ENCODE measurements at regions not wholly inside any gene's neighbourhood (a gene's known extent, or its start where the extent isn't known, plus 50 kb on each side); places are given as distances from the start of the nearest gene placed in this dataset.

DNA sequence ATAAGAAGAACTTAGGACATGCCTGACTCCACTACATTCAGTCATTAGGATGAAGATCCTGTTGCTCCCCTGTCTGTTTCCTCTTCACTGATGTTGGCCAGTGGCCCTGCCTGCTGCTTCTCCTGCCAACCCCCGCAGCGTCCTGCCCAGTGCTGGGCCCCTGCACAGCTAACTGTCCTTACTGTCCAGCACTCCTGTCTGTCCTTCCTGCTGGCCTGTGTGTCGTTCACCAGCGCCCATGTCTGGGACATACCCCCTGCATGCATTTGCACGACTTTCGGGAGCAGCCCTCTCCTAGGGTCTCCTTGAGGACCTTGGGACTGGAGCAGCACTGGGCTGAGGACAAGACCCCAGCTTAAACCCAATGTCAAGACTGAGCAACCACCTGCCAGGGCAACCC lies 547.6 kb downstream of the BNC2 start:
- H3K4me1 ChIP-seq (ENCODE audit: insufficient read depth, low read length, severe bottlenecking) = no peaks in the 10 kb centered on the region

DNA sequence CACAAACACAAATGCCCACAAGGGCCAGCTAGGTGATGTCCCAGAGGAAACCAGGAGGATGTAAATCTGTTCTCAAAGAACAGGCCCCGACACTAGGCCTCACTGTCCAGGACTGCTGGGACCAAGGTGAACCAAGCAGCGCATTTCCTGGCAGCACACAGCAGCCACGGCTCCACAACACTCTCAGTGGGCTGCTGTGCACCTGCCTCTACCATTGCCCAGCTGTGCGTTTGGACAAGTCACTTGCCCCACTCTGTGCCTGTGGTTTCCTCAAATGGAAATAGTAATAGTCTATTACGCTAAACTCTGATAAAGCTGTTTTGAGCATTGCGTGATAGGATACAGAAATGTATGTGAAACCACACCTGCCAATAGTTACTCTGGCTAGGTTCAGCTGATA lies 544.5 kb downstream of the BNC2 start:
- Histone ChIP-seq H3K27ac (ENCODE audit: low read depth, low read length, poor library complexity, severe bottlenecking) (no peak overlapping the region), H3K4me2 (ENCODE audit: low read length) (no peak overlapping the region), H3K9me3 (ENCODE audit: low read length) (no peaks in the 10 kb centered on the region), H3K36me3 (ENCODE audit: insufficient read depth, low read length) (no peaks in the 10 kb centered on the region), H3K4me3 (ENCODE audit: low read depth, low read length, poor library complexity, severe bottlenecking) (no peak overlapping the region), H3K9me2 (ENCODE audit: low read depth, low read length) (no peaks in the 10 kb centered on the region), H4K20me1 (ENCODE audit: insufficient read depth, low read length) (no peaks in the 10 kb centered on the region), H3F3A (ENCODE audit: insufficient read depth, low read length) (no peaks in the 10 kb centered on the region), H2AFZ (ENCODE audit: low read length) (no peak overlapping the region), H3K27me3 (ENCODE audit: insufficient read depth, low read length) (peaks cover 10% of the 10 kb centered on the region; the same call in 1 of the 2 replicates), H3K4me1 (ENCODE audit: insufficient read depth, low read length, severe bottlenecking) (no peaks in the 10 kb centered on the region), H3K79me2 (ENCODE audit: insufficient read depth, low read length) (no peaks in the 10 kb centered on the region), H3K9ac (ENCODE audit: low read length) (no peak overlapping the region)
- TF ChIP-seq EZH2 (IDR thresholded peaks at IDR 0.05; ENCODE audit: borderline replicate concordance, low read length) = no peak
- TF ChIP-seq, protein P1, sequence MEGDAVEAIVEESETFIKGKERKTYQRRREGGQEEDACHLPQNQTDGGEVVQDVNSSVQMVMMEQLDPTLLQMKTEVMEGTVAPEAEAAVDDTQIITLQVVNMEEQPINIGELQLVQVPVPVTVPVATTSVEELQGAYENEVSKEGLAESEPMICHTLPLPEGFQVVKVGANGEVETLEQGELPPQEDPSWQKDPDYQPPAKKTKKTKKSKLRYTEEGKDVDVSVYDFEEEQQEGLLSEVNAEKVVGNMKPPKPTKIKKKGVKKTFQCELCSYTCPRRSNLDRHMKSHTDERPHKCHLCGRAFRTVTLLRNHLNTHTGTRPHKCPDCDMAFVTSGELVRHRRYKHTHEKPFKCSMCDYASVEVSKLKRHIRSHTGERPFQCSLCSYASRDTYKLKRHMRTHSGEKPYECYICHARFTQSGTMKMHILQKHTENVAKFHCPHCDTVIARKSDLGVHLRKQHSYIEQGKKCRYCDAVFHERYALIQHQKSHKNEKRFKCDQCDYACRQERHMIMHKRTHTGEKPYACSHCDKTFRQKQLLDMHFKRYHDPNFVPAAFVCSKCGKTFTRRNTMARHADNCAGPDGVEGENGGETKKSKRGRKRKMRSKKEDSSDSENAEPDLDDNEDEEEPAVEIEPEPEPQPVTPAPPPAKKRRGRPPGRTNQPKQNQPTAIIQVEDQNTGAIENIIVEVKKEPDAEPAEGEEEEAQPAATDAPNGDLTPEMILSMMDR (IDR thresholded peaks at IDR 0.05; ENCODE audit: low read length) = no peak

More for the DNA sequence above, 547.6 kb downstream of the BNC2 start:
- Histone ChIP-seq H3K27ac (ENCODE audit: low read depth, low read length, poor library complexity, severe bottlenecking) (no peak overlapping the region), H3F3A (ENCODE audit: insufficient read depth, low read length) (no peaks in the 10 kb centered on the region), H4K20me1 (ENCODE audit: insufficient read depth, low read length) (no peaks in the 10 kb centered on the region), H3K9me3 (ENCODE audit: low read length) (no peaks in the 10 kb centered on the region), H3K27me3 (ENCODE audit: insufficient read depth, low read length) (peaks cover 10% of the 10 kb centered on the region; the same call in 1 of the 2 replicates), H3K36me3 (ENCODE audit: insufficient read depth, low read length) (no peaks in the 10 kb centered on the region), H3K4me3 (ENCODE audit: low read depth, low read length, poor library complexity, severe bottlenecking) (no peak overlapping the region), H3K9me2 (ENCODE audit: low read depth, low read length) (no peaks in the 10 kb centered on the region), H3K4me2 (ENCODE audit: low read length) (no peak overlapping the region), H3K79me2 (ENCODE audit: insufficient read depth, low read length) (no peaks in the 10 kb centered on the region), H3K9ac (ENCODE audit: low read length) (no peak overlapping the region), H2AFZ (ENCODE audit: low read length) (no peak overlapping the region)
- TF ChIP-seq, protein P1 (IDR thresholded peaks at IDR 0.05; ENCODE audit: low read length) = no peak
- TF ChIP-seq EZH2 (IDR thresholded peaks at IDR 0.05; ENCODE audit: borderline replicate concordance, low read length) = no peak

DNA sequence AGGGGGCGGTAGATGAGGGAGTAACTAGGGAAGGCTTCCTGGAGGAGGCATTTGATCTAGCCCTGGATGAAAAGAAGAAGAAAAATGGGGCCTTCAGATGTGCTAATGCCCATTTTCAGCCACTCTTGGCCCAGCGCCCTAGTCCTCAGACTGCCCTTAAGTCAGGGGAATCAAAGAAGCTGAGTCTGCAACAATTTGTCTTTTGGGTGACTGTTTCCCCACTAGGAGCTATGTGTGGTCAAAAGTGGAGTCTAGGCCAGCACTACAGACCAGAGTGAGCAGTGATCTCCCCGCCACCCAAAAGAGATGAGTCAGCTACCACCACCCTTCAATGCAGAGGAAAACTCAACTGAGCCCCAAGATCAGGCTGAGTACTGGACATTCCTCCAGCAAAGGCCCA lies 542.1 kb downstream of the BNC2 start:
- Histone ChIP-seq H4K20me1 (ENCODE audit: insufficient read depth, low read length) (no peaks in the 10 kb centered on the region), H3K9me3 (ENCODE audit: low read length) (no peaks in the 10 kb centered on the region), H3K4me1 (ENCODE audit: insufficient read depth, low read length, severe bottlenecking) (no peaks in the 10 kb centered on the region), H3K27me3 (ENCODE audit: insufficient read depth, low read length) (peaks cover 10% of the 10 kb centered on the region; the same call in 1 of the 2 replicates), H3K9ac (ENCODE audit: low read length) (no peak overlapping the region), H3K9me2 (ENCODE audit: low read depth, low read length) (no peaks in the 10 kb centered on the region), H3F3A (ENCODE audit: insufficient read depth, low read length) (no peaks in the 10 kb centered on the region), H2AFZ (ENCODE audit: low read length) (no peak overlapping the region), H3K4me3 (ENCODE audit: low read depth, low read length, poor library complexity, severe bottlenecking) (no peak overlapping the region), H3K36me3 (ENCODE audit: insufficient read depth, low read length) (no peaks in the 10 kb centered on the region), H3K79me2 (ENCODE audit: insufficient read depth, low read length) (no peaks in the 10 kb centered on the region), H3K27ac (ENCODE audit: low read depth, low read length, poor library complexity, severe bottlenecking) (no peak overlapping the region), H3K4me2 (ENCODE audit: low read length) (no peak overlapping the region)
- no peak for TF ChIP-seq EZH2 (IDR thresholded peaks at IDR 0.05; ENCODE audit: borderline replicate concordance, low read length)
- TF ChIP-seq, protein P1 (IDR thresholded peaks at IDR 0.05; ENCODE audit: low read length) = no peak

Data from OCI-LY1 (cell line).